ENCODE measurements at regions not wholly inside any gene's neighbourhood (a gene's known extent, or its start where the extent isn't known, plus 50 kb on each side); places are given as distances from the start of the nearest gene placed in this dataset.
"Not testable (repeated sequence)": the region's sequence is repeated elsewhere in the genome, so short reads cannot be mapped to it uniquely, and the experiment has no call there.

DNA sequence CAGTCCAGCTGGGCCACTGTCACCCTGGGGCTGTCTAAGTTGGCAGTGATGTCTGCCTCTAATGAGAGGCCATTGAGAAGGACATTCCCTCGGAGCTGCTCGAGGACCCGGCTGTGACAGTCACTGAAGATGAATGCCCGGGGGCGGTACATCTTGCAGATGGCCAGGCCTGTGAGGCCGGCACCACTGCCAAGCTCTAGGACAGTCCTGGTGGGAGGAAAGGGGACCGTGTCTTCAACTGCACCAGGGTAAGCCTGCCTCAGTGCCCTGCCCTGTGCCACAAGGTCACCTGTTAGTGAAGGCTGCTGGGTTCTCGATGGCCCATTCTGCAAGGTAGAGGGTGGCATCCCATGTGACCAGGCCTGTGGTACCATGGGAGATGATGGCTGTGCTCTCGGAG is 236.6 kb upstream of the FRG2C start:
- H3K4me3 ChIP-seq (ENCODE audit: low read depth, low read length); DNase-seq (ENCODE audit: extremely low spot score); H3K27ac ChIP-seq (ENCODE audit: low read depth); H3K36me3 ChIP-seq (ENCODE audit: insufficient read depth); H3K4me1 ChIP-seq (ENCODE audit: insufficient read depth): not testable (repeated sequence)
- WGBS = 87% methylated on average over 9 of the region's 9 CpGs

DNA sequence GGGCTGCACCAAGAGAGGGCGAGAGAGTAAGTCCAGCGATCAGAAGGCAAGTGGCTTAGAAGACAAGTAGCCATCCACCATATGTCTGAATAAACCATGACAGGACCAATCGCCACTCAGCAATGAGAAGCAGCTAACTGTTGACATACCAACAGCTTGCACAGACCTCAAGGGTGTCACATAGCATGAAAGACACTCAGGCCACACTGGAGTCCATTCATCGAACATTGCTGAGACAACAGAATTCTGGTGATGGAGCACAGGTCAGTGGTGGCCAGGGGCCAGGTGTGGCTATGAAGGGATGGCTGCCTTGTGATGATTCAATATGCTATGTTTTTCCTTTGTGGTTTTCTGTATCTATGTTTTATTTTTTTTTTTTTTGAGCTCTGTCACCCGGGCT is 236.2 kb upstream of the FRG2C start:
- not testable (repeated sequence) for H3K4me1 ChIP-seq (ENCODE audit: insufficient read depth); H3K4me3 ChIP-seq (ENCODE audit: low read depth, low read length); H3K36me3 ChIP-seq (ENCODE audit: insufficient read depth); H3K27ac ChIP-seq (ENCODE audit: low read depth); DNase-seq (ENCODE audit: extremely low spot score)
- 91% methylated on average over 5 of the region's 5 CpGs for WGBS

DNA sequence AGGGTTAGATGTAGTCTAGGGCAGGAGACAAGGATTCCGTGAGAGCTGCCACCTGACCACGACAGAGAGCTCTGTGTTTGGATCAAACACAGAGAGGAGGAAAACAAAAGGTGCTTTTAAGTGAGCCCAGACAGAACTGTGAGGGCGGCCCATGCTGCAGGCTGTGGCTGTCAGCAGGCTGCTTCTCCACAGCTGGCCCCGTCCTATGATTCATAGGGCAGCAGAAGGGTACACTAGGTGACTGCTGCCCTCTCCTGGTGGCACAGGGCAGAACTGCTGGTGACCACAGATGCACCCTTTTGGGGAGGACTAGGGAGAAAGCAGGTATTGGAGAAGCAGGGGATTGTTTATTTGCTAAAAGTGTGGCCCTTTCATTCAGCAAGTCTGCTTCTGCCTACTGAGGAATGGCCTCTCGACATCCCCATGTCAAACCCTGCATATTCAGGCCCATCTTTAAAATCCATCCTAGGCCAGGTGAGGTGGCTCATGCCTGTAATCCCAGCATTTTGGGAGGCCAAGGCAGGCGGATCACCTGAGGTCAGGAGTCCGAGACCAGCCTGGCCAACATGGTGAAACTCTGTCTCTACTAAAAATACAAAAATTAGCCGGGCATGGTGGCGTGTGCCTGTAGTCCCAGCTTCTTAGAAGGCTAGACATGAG is 234.4 kb upstream of the FRG2C start:
- H3K27ac ChIP-seq (ENCODE audit: low read depth); H3K4me3 ChIP-seq (ENCODE audit: low read depth, low read length); H3K4me1 ChIP-seq (ENCODE audit: insufficient read depth); H3K36me3 ChIP-seq (ENCODE audit: insufficient read depth); DNase-seq (ENCODE audit: extremely low spot score): not testable (repeated sequence)
- WGBS = 58% methylated on average over 9 of the region's 9 CpGs

GRCh38 chr3:75430406-75430805 is 233.7 kb upstream of the FRG2C start:
- not testable (repeated sequence) for DNase-seq (ENCODE audit: extremely low spot score); H3K27ac ChIP-seq (ENCODE audit: low read depth); H3K4me3 ChIP-seq (ENCODE audit: low read depth, low read length); H3K4me1 ChIP-seq (ENCODE audit: insufficient read depth); H3K36me3 ChIP-seq (ENCODE audit: insufficient read depth)
- 92% methylated on average over 7 of the region's 7 CpGs for WGBS

GRCh38 chr3:75431120-75431519 is 233.0 kb upstream of the FRG2C start:
- 78% methylated on average over 6 of the region's 6 CpGs for WGBS
- not testable (repeated sequence) for H3K4me1 ChIP-seq (ENCODE audit: insufficient read depth); H3K4me3 ChIP-seq (ENCODE audit: low read depth, low read length); DNase-seq (ENCODE audit: extremely low spot score); H3K36me3 ChIP-seq (ENCODE audit: insufficient read depth); H3K27ac ChIP-seq (ENCODE audit: low read depth)

GRCh38 chr3:75432466-75432865 is 231.7 kb upstream of the FRG2C start:
- H3K4me3 ChIP-seq (ENCODE audit: low read depth, low read length); H3K4me1 ChIP-seq (ENCODE audit: insufficient read depth); DNase-seq (ENCODE audit: extremely low spot score); H3K27ac ChIP-seq (ENCODE audit: low read depth); H3K36me3 ChIP-seq (ENCODE audit: insufficient read depth): not testable (repeated sequence)
- 91% methylated on average over 5 of the region's 5 CpGs for WGBS

GRCh38 chr3:75432885-75433284 is 231.2 kb upstream of the FRG2C start:
- not testable (repeated sequence) for H3K27ac ChIP-seq (ENCODE audit: low read depth); DNase-seq (ENCODE audit: extremely low spot score); H3K36me3 ChIP-seq (ENCODE audit: insufficient read depth); H3K4me3 ChIP-seq (ENCODE audit: low read depth, low read length); H3K4me1 ChIP-seq (ENCODE audit: insufficient read depth)
- WGBS = 37% methylated on average over 8 of the region's 8 CpGs

GRCh38 chr3:75433295-75433694 is 230.8 kb upstream of the FRG2C start:
- not testable (repeated sequence) for H3K4me3 ChIP-seq (ENCODE audit: low read depth, low read length); H3K36me3 ChIP-seq (ENCODE audit: insufficient read depth); H3K27ac ChIP-seq (ENCODE audit: low read depth); H3K4me1 ChIP-seq (ENCODE audit: insufficient read depth); DNase-seq (ENCODE audit: extremely low spot score)
- WGBS = 76% methylated on average over 3 of the region's 3 CpGs

DNA sequence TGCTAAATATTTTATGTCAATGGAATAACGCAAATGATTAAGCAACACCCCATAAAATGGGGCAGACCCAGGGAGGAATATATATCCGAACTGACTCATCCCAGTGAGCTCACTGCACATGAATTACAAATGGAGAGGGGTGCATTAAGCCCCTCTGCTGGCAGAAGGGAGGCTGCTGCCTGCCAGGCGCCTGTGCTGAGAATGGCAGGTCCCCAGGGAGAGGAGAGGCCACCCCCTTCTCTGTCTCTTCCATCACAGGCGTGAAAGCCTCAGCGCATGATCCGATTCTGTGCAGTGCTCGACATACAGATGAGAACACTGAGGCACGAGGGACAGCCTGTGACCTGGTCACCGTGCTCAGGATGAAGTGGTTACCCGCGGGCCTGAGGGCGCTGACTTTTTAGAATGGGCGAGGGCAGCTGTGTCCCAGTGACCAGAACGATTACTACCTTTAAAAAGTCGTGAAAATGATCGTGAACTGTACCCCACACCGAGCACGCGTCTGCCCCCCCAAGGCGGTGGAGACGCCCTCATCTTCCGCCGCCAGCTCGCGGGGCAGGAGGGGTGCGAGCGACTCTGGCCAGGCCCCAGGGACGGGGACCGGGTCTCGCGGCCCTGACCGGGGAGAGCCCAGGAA is 229.7 kb upstream of the FRG2C start:
- H3K36me3 ChIP-seq (ENCODE audit: insufficient read depth); DNase-seq (ENCODE audit: extremely low spot score); H3K4me1 ChIP-seq (ENCODE audit: insufficient read depth): not testable (repeated sequence)
- WGBS = 1% methylated on average over 32 of the region's 32 CpGs
- peak overlapping the region; percentile 1 for H3K27ac ChIP-seq (ENCODE audit: low read depth)
- H3K4me3 ChIP-seq (ENCODE audit: low read depth, low read length) = peak overlapping the region; percentile 50

DNA sequence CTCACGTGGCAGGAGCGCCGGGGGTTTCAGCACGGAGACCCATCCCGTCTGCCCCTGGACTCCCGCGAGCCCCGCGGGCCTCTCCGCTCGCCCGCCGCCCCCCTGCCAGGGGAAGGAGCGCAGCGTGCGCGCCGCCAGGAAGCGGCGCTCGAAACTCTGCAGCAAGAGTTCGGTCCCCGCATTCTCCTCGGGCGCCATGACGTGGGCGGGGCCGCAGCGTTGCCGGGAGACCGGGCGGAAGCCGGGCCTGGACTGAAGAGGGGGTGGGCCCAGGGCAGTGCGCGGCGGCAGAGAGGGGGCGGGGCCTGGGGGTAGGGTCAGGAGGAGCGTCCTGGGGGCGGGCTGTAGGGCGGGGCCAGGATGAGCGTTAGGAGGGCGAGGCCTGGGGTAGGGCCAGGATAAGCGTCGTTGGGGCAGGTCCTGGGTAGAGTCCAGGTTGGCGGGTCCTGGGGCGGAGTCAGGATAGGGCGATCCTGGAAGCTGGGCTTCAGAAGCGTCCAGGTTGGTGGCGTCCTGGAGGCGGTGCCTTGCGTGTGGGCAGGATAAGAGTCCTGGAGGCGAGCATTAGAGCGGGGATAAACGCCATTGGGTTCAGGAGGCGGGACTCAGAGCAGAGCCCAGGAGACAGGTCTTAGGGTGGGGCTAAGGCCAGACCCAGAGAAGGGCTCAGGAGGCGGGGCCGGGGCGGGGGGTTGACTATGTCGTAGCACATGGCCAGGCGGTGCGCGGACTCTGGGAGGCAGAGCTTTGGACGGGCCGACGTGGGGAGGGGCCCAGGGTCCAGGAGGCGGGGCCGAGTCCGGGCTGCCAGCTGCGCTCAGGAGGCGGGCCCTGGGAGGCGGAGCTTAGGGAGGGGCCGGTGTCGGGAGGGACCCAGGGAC is 229.0 kb upstream of the FRG2C start:
- under 1% methylated on average over 72 of the region's 73 CpGs for whole genome bisulfite sequencing
- H3K4me1 ChIP-seq (ENCODE audit: insufficient read depth); H3K36me3 ChIP-seq (ENCODE audit: insufficient read depth): not testable (repeated sequence)
- peak overlapping the region; percentile 70 for H3K27ac ChIP-seq (ENCODE audit: low read depth)
- peak overlapping the region; percentile 50 for H3K4me3 ChIP-seq (ENCODE audit: low read depth, low read length)
- DNase-seq (ENCODE audit: extremely low spot score) = peak; percentile 93

GRCh38 chr3:75435794-75436400 is 228.2 kb upstream of the FRG2C start:
- not testable (repeated sequence) for H3K36me3 ChIP-seq (ENCODE audit: insufficient read depth); H3K4me1 ChIP-seq (ENCODE audit: insufficient read depth)
- Histone ChIP-seq H3K4me3 (ENCODE audit: low read depth, low read length) (peak overlapping the region; percentile 49), H3K27ac (ENCODE audit: low read depth) (peak overlapping the region; percentile 79)
- WGBS = 1% methylated on average over 38 of the region's 38 CpGs
- peak; percentile 40 for DNase-seq (ENCODE audit: extremely low spot score)

GRCh38 chr3:75440986-75441385 is 223.1 kb upstream of the FRG2C start:
- WGBS = 75% methylated on average over 7 of the region's 7 CpGs
- not testable (repeated sequence) for H3K36me3 ChIP-seq (ENCODE audit: insufficient read depth); H3K27ac ChIP-seq (ENCODE audit: low read depth); H3K4me3 ChIP-seq (ENCODE audit: low read depth, low read length); DNase-seq (ENCODE audit: extremely low spot score); H3K4me1 ChIP-seq (ENCODE audit: insufficient read depth)

GRCh38 chr3:75444634-75445033 is 219.5 kb upstream of the FRG2C start:
- H3K4me1 ChIP-seq (ENCODE audit: insufficient read depth); H3K27ac ChIP-seq (ENCODE audit: low read depth); DNase-seq (ENCODE audit: extremely low spot score); H3K4me3 ChIP-seq (ENCODE audit: low read depth, low read length); H3K36me3 ChIP-seq (ENCODE audit: insufficient read depth): not testable (repeated sequence)
- WGBS = 90% methylated on average over 19 of the region's 19 CpGs

All from urinary bladder (tissue), 3 donors.